Stomach (tissue), 4 donors: ENCODE measurements at regions not wholly inside any gene's neighbourhood (a gene's known extent, or its start where the extent isn't known, plus 50 kb on each side); places are given as distances from the start of the nearest gene placed in this dataset.

Source experiments
- EP300 ChIP-seq: sonication (generic); formaldehyde crosslinking; IDR thresholded peaks from one replicate; pipeline ENCODE4 v1.6.1; 2017; ENCODE audit warnings: antibody characterized with exemption
- POLR2A ChIP-seq, 4 donors: fragments of 450-650 bp; IDR thresholded peaks; one replicate each; pipeline ENCODE4 v1.6.1; 2016; ENCODE audit warnings: antibody characterized with exemption in 4 of 4, control low read depth in 2 of 4, mild to moderate bottlenecking in 1 of 4, moderate library complexity in 1 of 4
- POLR2AphosphoS5 ChIP-seq, 3 donors: sonication (generic); formaldehyde crosslinking; IDR thresholded peaks; one replicate each; pipeline ENCODE4 v1.6.1; 2016; ENCODE audit warnings: antibody characterized with exemption in 3 of 3
- TF ChIP-seq, protein P1 (sequence below), 7 experiments: fragments of 450-650 bp in 4 of 7; fragments of 200-600 bp in 3 of 7; sonication (generic) in 3 of 7; IDR thresholded peaks; one replicate each; pipeline ENCODE4 v1.5.1; 2016 to 2019; ENCODE audit warnings: antibody characterized with exemption in 7 of 7, control low read depth in 2 of 7, mild to moderate bottlenecking in 1 of 7

DNA sequence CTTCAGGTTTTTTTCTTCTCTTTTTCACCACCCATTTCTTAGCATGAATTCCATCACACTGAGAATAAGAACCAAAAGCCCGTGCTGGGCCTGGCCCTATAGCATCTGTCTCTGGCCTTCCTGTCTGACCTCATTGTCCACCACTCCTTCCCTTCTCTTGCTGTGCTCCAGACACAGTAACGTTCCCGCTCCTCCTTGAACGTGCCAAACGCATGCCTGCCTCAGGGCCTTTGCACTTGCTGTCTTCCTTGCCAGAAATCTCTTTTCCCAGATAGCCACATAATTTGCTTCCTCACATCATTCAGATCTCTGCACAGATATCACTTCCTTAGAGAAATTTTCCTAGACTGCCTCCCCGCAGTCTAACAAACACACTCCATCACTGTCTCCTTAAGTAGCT lies 119.6 kb upstream of the CPSF6 start:
- TF ChIP-seq, protein P1, sequence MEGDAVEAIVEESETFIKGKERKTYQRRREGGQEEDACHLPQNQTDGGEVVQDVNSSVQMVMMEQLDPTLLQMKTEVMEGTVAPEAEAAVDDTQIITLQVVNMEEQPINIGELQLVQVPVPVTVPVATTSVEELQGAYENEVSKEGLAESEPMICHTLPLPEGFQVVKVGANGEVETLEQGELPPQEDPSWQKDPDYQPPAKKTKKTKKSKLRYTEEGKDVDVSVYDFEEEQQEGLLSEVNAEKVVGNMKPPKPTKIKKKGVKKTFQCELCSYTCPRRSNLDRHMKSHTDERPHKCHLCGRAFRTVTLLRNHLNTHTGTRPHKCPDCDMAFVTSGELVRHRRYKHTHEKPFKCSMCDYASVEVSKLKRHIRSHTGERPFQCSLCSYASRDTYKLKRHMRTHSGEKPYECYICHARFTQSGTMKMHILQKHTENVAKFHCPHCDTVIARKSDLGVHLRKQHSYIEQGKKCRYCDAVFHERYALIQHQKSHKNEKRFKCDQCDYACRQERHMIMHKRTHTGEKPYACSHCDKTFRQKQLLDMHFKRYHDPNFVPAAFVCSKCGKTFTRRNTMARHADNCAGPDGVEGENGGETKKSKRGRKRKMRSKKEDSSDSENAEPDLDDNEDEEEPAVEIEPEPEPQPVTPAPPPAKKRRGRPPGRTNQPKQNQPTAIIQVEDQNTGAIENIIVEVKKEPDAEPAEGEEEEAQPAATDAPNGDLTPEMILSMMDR (IDR thresholded peaks at IDR 0.05) = no peak
- no peak for TF ChIP-seq EP300
- TF ChIP-seq POLR2A (IDR thresholded peaks at IDR 0.05) = no peak
- no peak for TF ChIP-seq POLR2AphosphoS5 (IDR thresholded peaks at IDR 0.05)
